HepG2 (cell line): ENCODE measurements at regions not wholly inside any gene's neighbourhood (a gene's known extent, or its start where the extent isn't known, plus 50 kb on each side); places are given as distances from the start of the nearest gene placed in this dataset.

Source experiments
- CEBPB ChIP-seq: IDR thresholded peaks from 2 replicates; pipeline ENCODE4 v1.6.1; 2011; ENCODE audit warnings: low read depth, low read length, improper control_type of control experiment, borderline replicate concordance
- CTCF ChIP-seq: sonication (generic); formaldehyde crosslinking; IDR thresholded peaks from 2 replicates; pipeline ENCODE4 v1.5.0; 2020; ENCODE audit warnings: mild to moderate bottlenecking, missing genetic modification reagents, moderate library complexity
- JUNB ChIP-seq: sonication (generic); formaldehyde crosslinking; IDR thresholded peaks from 2 replicates; pipeline ENCODE4 v1.8.0; 2022; ENCODE audit warnings: missing genetic modification reagents, mild to moderate bottlenecking, borderline replicate concordance
- MTA1 ChIP-seq: sonication (generic); formaldehyde crosslinking; IDR thresholded peaks from 2 replicates; pipeline ENCODE4 v1.4.0; 2020; ENCODE audit warnings: missing genetic modification reagents, mild to moderate bottlenecking, borderline replicate concordance
- PHB2 ChIP-seq: fragments of 450-650 bp; IDR thresholded peaks from 2 replicates; pipeline ENCODE4 v1.6.1; 2018; ENCODE audit not compliant: partially characterized antibody
- ZFP82 ChIP-seq: sonication (generic); formaldehyde crosslinking; IDR thresholded peaks from 2 replicates; pipeline ENCODE4 v1.5.1; 2020; ENCODE audit warnings: mild to moderate bottlenecking, missing genetic modification reagents, borderline replicate concordance
- ZNF138 ChIP-seq: sonication (generic); formaldehyde crosslinking; IDR thresholded peaks from 2 replicates; pipeline ENCODE4 v1.5.0; 2020; ENCODE audit warnings: mild to moderate bottlenecking, low read depth, missing genetic modification reagents

DNA sequence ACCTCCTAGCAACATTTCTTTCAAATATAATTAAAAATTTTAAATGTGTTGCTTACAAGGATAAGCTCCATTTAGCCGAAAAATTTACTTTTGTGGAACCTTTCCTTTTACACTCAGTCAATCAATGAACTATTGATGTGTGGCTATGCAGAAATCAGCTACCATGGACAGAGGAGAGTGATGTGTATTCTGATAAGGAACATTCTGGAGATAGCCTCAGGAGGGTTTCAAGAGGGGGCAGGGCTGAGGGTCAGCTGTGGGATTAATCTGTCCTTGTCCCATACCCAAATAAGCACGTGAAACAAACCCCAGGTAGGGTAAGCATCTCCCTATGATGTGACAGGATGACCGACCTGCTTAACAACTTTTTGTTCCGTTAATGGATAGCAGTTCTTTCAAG, 192.6 kb upstream of the PROK2 start:
- TF ChIP-seq CTCF: no peak
- no peak for TF ChIP-seq ZNF138
- TF ChIP-seq MTA1 (CRISPR knock-in tag): no peak
- TF ChIP-seq ZFP82 (CRISPR knock-in tag): no peak
- TF ChIP-seq CEBPB: no peak
- TF ChIP-seq PHB2: no peak
- no peak for TF ChIP-seq JUNB (CRISPR knock-in tag)
